Renal cortex interstitium (tissue), 11 donors: ENCODE measurements at regions not wholly inside any gene's neighbourhood (a gene's known extent, or its start where the extent isn't known, plus 50 kb on each side); places are given as distances from the start of the nearest gene placed in this dataset.
"Not testable (repeated sequence)": the region's sequence is repeated elsewhere in the genome, so short reads cannot be mapped to it uniquely, and the experiment has no call there.

ENCODE experiments used
- DNase-seq, 11 donors: peaks; one replicate each; pipeline ENCODE4 v3.0.0-alpha.2; 2013; ENCODE audit warnings: low read depth in 9 of 11, low spot score in 4 of 11; ENCODE audit errors: extremely low read depth in 1 of 11

GRCh38 chr13:83190020-83190419 is 692.3 kb downstream of the SLITRK1 start:
- no peak for DNase-seq

- no peak for DNase-seq
Measured at GRCh38 chr13:83184819-83185218, 697.5 kb downstream of the SLITRK1 start.

GRCh38 chr13:83184150-83184475 is 698.2 kb downstream of the SLITRK1 start:
- DNase-seq = no peak

- DNase-seq = no peak
Measured at GRCh38 chr13:83183439-83184149, 698.7 kb downstream of the SLITRK1 start.

GRCh38 chr13:83182845-83183244 is 699.4 kb downstream of the SLITRK1 start:
- no peak for DNase-seq

- no peak for DNase-seq
Measured at GRCh38 chr13:83178008-83178407, 704.3 kb downstream of the SLITRK1 start.

- DNase-seq = no peak
Measured at GRCh38 chr13:83168590-83168989, 713.7 kb downstream of the SLITRK1 start.

- no peak for DNase-seq
Measured at GRCh38 chr13:83167203-83167602, 715.1 kb downstream of the SLITRK1 start.

- DNase-seq = no peak
Measured at GRCh38 chr13:83166550-83166949, 715.7 kb downstream of the SLITRK1 start.

GRCh38 chr13:83162493-83162892 is 719.8 kb downstream of the SLITRK1 start:
- no peak for DNase-seq

GRCh38 chr13:83153848-83154247 is 728.4 kb downstream of the SLITRK1 start:
- DNase-seq = no peak

GRCh38 chr13:83151308-83151660 is 731.0 kb downstream of the SLITRK1 start:
- DNase-seq = no peak

- no peak for DNase-seq
Measured at GRCh38 chr13:83150616-83151307, 731.5 kb downstream of the SLITRK1 start.

GRCh38 chr13:83136660-83137059 is 745.6 kb downstream of the SLITRK1 start:
- no peak for DNase-seq

- no peak for DNase-seq
Measured at GRCh38 chr13:83125791-83126190, 756.5 kb downstream of the SLITRK1 start.

GRCh38 chr13:83121896-83122295 is 760.4 kb downstream of the SLITRK1 start:
- DNase-seq = no peak

GRCh38 chr13:83117046-83117445 is 765.2 kb downstream of the SLITRK1 start:
- DNase-seq = peak in 2 of 11 donors; percentile 2 to 3

- not testable (repeated sequence) for DNase-seq
Measured at GRCh38 chr13:83101574-83102247, 780.6 kb downstream of the SLITRK1 start.

GRCh38 chr13:83100237-83100636 is 782.0 kb downstream of the SLITRK1 start:
- no peak for DNase-seq

GRCh38 chr13:83088858-83089257 is 793.4 kb downstream of the SLITRK1 start:
- no peak for DNase-seq
